Caki2 (cell line): ENCODE measurements at regions not wholly inside any gene's neighbourhood (a gene's known extent, or its start where the extent isn't known, plus 50 kb on each side); places are given as distances from the start of the nearest gene placed in this dataset.
"Not testable (repeated sequence)": the region's sequence is repeated elsewhere in the genome, so short reads cannot be mapped to it uniquely, and the experiment has no call there.

ENCODE experiments used
- DNase-seq: peaks from one replicate; pipeline ENCODE4 v3.0.0-alpha.2; 2015; ENCODE audit warnings: low read depth
- in situ Hi-C: cut with HindIII; loops from 2 replicates; pipeline ENCODE4 v1.10.0; 2016; ENCODE audit warnings: low sequenced_read_pairs, low pct_unique_long_range_greater_than_20kb, mixed read lengths

DNA sequence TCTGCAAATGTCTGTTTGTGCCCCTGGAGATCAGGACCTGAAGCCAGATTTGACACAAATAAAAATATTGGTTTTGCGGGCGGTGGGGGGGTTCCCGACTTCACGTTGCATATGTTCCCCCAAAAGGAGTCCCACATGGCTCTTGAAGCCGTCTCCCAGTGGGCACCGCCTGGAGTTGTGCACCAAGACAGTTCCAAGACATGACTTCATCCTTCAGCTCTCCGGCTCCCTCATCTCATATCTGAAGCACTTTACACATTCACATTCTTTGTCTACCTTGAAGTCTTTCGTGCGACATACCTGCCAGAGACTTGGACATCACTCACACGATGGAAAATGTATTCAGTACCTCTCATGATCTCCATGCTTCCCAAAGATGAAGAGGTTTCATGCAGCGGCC, 362.8 kb upstream of the FOXK1 start:
- in situ Hi-C loops, result no loop called here
- DNase-seq, result no peak

DNA sequence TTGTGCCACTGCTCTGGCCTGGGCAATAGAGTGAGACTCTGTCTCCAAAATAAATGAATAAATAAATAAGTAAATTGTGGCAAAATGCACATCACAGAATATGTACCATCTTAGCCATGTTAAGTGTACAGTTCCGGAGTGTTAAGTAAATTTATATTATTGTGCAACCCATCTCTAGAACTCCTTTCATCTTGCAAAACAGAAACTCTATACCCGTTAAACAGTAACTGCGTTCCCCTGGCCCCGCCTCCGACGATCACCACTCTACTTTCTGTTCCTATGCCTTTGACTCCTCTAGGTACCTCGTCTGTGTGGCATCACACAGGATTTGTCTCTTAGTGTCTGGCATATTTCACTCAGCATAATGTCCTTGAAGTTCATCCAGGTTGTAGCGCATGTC, 356.4 kb upstream of the FOXK1 start:
- DNase-seq, result no peak
- in situ Hi-C loops, result no loop called here

DNA sequence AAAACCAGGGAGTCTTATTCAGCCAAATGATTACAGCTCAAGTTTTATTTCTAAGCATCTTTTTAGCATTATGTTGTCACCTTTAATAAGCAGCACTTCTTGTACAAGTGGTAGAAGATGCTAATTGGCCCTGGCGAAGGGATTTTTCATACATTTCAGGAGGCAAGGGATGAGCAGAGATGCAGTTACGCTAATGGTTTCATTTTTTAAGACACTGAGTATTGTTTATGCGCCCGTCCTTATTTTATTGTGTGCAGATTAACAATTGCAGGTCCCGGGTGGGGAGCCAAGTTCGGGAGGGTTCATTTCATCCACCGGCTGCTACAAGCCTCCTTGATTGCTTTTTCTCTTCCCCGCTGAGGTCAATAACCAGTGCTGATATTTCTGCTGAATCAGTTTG, 350.4 kb upstream of the FOXK1 start:
- DNase-seq, result no peak
- in situ Hi-C loops, result no loop called here

DNA sequence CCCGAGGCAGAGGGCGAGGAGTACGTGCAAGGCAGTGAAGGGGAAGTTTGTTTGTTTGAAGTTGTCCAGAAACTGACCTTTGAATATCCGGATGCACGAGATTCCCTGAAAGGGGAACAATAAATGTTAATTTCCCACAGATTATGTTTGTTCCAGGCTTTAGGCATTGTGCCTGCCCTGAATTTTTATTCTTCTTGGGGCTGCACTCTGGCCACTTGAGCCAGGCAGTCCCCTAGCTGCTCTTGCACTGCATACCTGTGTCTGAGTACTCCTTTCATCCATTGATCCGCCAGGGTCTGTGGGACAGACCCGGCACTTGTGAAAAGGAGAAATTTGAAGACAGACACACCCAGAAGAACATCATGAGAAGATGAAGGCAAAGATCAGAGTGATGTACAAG, 343.5 kb upstream of the FOXK1 start:
- in situ Hi-C loops, result no loop called here
- DNase-seq, result no peak

DNA sequence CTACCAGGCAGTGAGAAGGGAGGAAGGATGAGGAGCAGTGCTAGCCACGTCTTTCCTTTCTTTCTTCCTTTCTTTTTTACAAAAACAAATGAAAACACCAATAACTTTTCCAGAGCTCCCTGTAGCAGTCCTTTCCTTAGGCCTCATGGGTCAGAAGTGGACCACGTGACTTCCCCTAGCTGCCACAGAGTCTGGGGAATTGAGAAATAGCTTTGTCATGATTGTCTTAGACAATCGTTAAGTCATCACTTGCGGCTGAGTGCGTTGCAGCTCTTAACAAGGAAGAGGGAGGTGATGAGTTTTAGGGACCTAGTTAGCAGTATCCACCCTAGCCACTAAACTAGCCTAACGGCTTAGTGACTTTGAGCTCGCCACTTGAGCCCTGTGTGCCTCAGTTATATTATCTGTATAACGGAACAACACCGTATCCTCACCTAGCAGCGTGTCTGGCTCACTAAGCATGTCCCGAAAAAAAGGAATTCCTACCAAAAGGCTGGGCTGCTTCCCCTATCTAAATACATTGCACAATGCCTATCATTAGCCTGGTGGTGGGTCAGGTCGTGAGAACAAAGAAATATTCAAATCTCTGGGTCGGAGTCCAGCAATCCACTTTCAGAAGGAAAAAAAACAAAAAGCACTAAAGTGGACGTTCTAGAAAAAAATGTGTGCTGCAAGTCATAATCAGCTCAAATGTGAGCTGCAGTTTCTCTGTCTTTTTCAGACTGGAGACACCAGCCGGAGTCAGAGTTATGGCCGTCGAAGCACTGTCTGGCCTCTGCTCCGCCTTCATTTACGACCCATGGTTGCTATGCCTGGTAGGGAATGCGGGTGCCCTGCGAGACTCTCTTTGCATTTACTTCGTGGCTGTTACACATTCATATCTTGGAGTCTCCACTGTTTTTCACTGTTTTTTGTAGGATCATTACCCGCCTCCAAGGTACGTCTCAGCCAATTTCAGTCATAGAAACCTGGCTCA, 338.5 kb upstream of the FOXK1 start:
- in situ Hi-C loops, result no loop called here

DNA sequence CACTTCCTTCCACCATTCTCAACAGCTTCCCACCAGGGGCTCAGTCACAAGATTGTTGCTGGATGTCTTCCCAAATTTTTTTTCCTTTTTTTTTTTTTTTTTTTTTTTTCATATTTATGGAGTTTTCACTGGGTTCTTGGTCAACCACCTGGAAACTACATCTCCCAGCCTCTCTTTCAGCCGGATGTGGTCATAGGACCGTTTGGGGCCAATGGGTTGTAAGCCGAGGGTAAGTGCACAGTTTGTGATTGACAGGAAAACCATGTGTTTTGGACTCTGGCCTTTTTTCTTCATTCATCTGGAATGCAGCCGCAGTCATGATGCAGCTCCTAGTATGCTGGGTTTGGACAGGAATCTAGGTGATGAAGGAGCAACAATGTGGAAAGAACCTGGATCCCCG, 337.1 kb upstream of the FOXK1 start:
- no peak for DNase-seq
- in situ Hi-C loops, result no loop called here

More for the DNA sequence above, 338.5 kb upstream of the FOXK1 start:
- DNase-seq, result no peak

DNA sequence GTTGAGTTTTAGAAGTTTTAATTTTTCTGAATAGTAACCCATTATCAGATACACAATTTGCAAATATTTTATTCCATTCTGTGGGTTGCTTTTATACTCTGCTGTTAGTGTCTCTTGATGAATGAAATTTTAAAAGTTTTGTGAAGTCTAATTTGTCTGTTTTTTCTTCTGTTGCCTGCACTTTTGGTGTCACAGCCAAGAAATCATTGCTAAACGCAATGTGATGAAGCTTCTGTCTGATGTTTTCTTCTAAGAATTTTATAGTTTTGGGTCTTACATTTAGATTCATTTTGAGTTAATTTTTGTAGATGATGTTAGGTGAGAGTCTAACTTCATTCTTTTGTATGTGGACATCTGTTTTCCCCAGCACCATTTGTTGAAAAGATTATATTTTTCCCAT, 330.0 kb upstream of the FOXK1 start:
- no peak for DNase-seq
- in situ Hi-C loops, result no loop called here

DNA sequence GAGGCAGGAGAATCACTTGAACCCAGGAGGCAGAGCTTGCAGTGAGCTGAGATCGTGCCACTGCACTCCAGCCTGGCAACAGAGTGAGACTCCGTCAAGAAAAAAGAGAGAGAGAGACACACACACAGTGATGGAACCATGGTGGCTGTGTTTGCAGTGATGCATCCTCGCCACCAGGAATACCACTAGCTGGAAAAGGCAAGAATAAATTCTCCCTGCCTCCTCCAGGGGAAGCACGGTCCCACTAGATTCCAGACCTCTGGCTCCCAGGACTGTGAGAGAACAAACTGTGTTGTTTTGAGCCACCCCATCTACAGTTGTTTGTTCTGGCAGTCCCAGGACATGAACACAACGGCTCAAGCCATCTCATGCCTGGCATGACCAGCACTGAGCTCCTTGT, 320.3 kb upstream of the FOXK1 start:
- in situ Hi-C loops, result no loop called here
- no peak for DNase-seq

DNA sequence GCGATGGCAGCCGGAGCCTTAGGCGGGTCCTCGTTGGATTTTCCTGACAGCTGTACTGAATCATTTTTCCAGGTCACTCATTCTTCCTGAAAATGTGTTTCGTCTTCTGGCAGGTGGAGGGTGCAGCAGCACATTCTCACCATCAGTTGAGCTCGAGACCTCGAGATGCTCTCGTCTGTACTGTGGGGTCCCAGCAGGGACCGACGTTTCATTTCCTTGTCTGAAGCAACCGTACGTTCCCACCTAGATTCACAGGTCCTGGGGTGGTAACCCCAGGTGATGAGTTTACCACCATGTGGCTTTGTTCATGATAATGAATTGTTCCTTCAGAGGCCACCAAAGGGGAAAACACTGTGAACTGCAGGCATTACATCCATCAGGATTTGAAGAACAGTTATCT, 298.5 kb upstream of the FOXK1 start:
- no peak for DNase-seq
- in situ Hi-C loops, result no loop called here

DNA sequence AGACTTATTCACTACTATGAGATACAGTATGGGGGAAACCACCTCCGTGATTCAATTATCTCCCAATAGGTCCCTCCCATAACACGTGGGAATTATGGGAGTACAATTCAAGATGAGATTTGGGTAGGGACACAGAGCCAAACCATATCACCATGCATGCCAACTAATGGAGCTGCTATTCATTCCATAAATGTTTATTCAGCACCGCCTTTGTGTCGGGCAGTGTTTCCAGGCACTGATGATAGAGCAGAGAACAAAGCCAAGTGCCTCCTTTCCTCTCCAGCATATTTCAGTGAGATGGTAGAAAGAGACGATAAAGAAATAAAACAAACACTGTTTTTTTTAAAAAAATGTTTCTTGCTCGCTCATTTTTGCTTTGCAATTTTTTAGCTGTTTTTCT, 295.9 kb upstream of the FOXK1 start:
- in situ Hi-C loops, result no loop called here

DNA sequence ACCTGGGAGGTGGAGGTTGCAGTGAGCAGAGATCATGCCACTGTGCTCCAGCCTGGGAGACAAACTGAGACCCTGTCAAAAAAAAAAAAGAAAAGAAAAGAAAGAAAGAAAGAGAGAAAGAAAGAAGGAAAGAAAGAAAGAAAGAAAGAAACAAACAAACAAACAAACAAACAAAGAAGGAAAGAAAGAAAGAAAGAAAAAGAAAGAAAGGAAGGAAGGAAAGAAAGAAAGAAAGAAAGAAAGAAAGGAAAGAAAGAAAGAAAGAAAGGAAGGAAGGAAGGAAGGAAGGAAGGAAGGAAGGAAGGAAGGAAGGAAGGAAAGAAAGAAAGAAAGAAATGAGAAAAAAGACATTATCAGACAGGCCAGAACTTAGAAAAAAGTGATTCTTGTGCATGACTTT, 291.0 kb upstream of the FOXK1 start:
- DNase-seq, in situ Hi-C loops: not testable (repeated sequence)

More for the DNA sequence above, 295.9 kb upstream of the FOXK1 start:
- no peak for DNase-seq

DNA sequence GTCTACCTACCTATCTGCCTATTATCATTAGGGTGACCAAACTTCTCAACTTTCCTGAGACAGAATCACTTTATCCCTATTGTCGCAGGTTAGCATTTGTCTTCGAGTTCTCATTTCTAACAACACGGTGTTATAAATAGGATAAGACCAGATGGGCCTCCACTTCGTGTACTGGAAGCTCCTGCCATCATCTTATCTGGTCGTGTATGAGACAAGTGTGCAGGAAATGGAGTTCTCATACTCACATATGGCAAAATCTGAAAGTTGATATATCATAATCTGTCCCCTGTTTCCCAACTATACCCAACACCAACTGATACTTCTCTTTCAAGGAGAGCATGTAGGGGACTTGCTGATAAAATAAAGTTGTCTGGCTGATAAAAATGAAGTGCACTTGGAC, 287.4 kb upstream of the FOXK1 start:
- DNase-seq, result no peak
- in situ Hi-C loops, result no loop called here

DNA sequence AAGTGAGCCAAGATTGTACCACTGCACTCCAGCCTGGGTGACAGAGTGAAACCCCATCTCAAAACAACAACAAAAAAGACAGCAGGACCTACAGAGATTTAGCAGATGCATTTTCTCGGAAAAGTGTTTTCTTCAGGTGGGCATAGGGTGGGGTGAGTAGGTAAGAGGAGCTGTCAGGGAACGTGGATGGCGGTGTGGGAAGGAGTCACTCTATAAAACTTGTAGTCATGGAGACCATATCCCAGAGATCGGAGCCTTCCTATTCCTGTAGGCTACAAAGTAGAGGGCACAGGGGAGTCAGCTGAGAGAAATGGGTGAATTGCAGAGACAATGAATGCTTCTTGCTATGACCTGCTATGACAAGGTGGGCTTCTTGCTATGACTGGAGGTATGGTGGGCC, 283.0 kb upstream of the FOXK1 start:
- DNase-seq, result no peak
- in situ Hi-C loops, result no loop called here

DNA sequence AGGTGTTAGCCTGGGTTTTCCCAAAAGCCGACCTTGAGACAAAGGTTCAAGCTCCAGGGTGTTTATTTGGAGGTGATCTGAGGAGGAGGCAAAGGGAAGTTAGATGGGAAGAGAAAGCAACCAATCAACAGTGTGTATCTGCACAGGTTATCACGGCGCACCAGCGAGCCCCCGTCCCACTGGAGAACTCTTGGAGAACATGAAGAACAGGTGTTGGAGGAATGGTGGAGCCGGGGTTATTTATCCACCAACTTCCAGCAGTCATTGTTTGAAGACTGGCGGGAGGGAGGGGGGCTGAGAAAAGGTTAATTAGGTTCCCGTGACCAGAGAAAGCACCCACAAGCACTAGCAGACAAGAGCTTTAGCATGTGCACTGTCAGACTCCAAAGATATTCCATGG, 282.5 kb upstream of the FOXK1 start:
- no peak for DNase-seq
- in situ Hi-C loops, result no loop called here

DNA sequence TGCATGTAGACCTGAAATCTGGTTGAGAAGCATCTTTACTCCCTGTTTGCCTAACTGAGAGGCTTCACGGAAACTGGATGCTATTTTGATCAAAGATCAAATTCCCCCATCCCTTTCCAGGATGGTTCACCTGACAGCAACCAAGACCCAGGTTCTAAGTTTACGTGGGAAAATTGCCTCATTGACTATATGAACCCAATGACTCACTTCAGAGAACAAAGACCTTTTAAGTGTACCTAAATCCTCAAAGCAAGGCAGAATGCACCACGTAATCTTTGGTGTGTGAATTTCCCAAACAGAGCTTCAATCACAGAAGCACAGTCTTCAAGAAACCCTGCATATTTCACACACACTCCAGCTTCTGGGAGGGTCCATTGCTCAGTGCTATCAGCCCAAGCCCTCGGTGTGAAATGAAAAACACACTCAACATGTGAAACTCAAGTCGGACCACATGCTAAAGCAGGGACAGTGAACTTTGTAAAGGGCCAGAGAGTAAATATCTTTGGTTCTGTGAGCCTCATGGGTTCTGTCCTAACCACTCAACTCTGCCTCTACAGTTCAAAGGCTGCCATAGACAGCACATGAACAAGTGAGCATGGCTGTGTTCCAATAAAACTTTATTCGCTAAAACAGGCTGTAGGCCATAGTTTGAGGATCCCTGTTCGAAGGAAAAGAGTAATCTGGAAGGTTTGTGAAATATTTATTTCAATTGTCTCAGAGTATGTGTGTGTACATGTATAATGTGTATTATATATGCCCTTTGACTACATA, 275.6 kb upstream of the FOXK1 start:
- in situ Hi-C loops, result no loop called here
- DNase-seq, result no peak

DNA sequence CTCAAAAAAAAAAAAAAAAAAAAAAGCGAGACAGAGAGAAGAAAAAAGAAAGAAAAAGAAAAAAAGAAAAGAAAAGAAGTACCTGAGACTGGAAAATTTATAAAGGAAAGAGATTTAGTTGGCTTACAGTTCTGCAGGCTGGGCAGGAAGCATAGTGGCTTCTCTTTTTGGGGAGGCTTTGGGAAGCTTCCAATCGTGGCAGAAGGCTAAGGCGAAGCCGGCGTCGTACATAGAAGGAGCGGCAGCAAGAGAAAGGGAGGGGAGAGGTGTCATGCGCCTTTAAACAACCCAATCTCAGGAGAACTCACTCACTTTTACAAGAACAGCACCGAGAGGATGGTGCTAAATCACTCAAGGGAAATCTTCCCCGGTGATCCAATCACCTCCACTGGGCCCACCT, 272.1 kb upstream of the FOXK1 start:
- in situ Hi-C loops, result no loop called here
- DNase-seq, result no peak

DNA sequence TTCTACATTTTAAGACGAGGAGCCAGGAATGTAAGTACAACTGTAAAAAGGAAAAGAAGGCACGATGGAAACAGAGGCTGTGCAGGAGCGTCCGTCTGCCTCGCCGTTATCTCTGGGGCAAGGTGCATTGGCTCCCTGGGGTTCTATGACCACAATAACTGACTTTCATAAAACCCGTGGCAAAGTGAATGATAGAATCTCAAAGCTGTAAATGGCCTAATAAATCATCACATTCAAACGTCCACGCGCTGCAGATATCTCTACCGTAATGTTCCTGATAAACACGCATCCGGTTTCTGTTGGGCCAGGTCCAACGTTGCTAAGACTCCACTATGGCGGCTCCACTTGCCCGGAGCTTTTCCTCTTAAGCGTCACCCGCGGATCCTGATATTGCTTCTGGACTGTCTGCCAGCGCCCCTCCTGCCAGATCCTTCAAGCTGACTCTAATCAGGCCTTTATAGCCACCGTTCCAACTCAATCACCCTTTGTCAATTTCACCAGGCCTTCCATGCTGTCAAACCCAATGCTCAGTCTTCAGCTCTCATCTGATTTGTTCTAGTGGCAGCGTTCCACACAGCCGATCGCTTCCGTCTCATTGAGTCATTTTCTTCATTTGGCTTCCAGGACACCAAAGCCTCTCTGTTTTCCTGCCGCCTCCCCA, 265.6 kb upstream of the FOXK1 start:
- in situ Hi-C loops, result no loop called here
- no peak for DNase-seq

DNA sequence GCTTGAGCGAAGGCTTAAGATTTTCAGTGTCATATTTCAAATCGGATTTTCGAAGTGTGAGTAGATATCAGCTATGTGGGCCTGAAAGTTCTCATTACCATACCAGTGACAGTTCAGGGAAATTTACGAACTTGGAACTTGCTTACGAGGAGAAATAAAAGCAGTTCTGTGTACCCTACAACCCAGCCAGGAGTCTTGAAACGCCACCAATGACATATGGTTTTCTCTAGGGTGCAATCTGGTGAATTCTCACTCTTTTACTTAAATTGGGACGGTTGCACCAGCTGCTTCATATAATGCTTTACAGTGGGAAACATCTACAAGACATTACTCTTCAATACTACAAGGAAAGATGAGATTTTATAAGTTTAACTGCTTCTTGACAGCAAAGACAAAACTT, 253.6 kb upstream of the FOXK1 start:
- no peak for DNase-seq
- in situ Hi-C loops, result no loop called here

DNA sequence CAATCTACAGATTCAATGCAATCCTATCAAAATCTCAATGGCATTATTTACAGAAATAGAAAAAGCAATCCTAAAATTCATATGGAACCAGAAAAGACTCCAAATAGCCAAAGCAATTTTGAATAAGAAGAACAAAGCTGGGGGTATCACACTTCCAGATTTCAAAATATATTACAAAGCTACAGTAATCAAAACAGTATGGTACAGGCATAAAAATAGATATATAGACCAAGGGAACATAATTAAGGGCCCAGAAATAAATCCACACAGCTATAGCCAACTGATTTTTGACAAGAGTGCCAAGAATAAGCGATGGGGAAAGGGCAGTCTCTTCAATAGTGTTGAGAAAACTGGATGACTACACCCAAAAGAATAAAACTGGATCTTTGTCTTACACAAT, 251.9 kb upstream of the FOXK1 start:
- in situ Hi-C loops, result no loop called here
- no peak for DNase-seq
